Panc1 (cell line): ENCODE measurements at regions not wholly inside any gene's neighbourhood (a gene's known extent, or its start where the extent isn't known, plus 50 kb on each side); places are given as distances from the start of the nearest gene placed in this dataset.

Experiments used
- ATAC-seq: fragments of 200-7000 bp; cut with Tn5 transposase; 2 replicates; pipeline ENCODE4 v1.9.1; 2020; ENCODE audit warnings: mild to moderate bottlenecking, moderate library complexity
- BruUV-seq: library from RNA; stranded (reverse); fragments of 400-500 nt; replicated peaks from 2 replicates; lab custom pipeline; 2021; lab: Mats Ljungman, UMichigan
- CTCF ChIA-PET: fragments of 300-600 bp; sonication (Branson Sonifier 250); formaldehyde crosslinking; loops from one replicate; lab custom pipeline; 2022; ENCODE audit warnings: antibody characterized with exemption; lab: Charles Lee
- POLR2A ChIA-PET: fragments of 300-600 bp; sonication (Branson Sonifier 250); formaldehyde crosslinking; loops from one replicate; lab custom pipeline; 2022; ENCODE audit warnings: antibody characterized with exemption; lab: Charles Lee
- DNase-seq: peaks from one replicate; pipeline ENCODE4 v3.0.0-alpha.2; 2010; ENCODE audit warnings: low read depth, low spot score
- H3K27ac ChIP-seq: 2 replicates; pipeline ENCODE4 v1.5.1; 2011; ENCODE audit warnings: mild to moderate bottlenecking, low read length, inconsistent platforms
- H3K27me3 ChIP-seq: fragments of 200-500 bp; sonication (Bioruptor generic); 2 replicates; pipeline ENCODE4 v1.6.0; 2014; ENCODE audit warnings: low read length, inconsistent platforms; ENCODE audit not compliant: control insufficient read depth, insufficient read depth
- H3K36me3 ChIP-seq: fragments of 200-500 bp; sonication (Bioruptor generic); 2 replicates; pipeline ENCODE4 v1.5.1; 2014; ENCODE audit warnings: inconsistent platforms, mild to moderate bottlenecking, low read length, moderate library complexity; ENCODE audit not compliant: control insufficient read depth, insufficient read depth
- H3K4me1 ChIP-seq: 2 replicates; pipeline ENCODE4 v1.5.1; 2011; ENCODE audit warnings: inconsistent platforms, mild to moderate bottlenecking, low read length, moderate library complexity; ENCODE audit not compliant: control insufficient read depth, insufficient read depth
- H3K4me3 ChIP-seq, 2 experiments: 2 replicates each; pipeline ENCODE4 v1.5.1; 2011 to 2012; ENCODE audit warnings: low read depth in 2 of 2, low read length in 2 of 2, mild to moderate bottlenecking in 2 of 2, inconsistent platforms in 1 of 2, moderate library complexity in 1 of 2
- H3K9me3 ChIP-seq: fragments of 200-500 bp; sonication (Bioruptor generic); 2 replicates; pipeline ENCODE4 v1.5.1; 2014; ENCODE audit warnings: low read depth, mild to moderate bottlenecking, inconsistent platforms, low read length, moderate library complexity; ENCODE audit not compliant: control insufficient read depth, insufficient read depth
- CTCF ChIP-seq: fragments of 450-650 bp; IDR thresholded peaks from 2 replicates; pipeline ENCODE4 v1.5.1; 2017; ENCODE audit warnings: mild to moderate bottlenecking
- POLR2AphosphoS5 ChIP-seq: IDR thresholded peaks from 2 replicates; pipeline ENCODE4 v1.6.1; 2012; ENCODE audit warnings: mild to moderate bottlenecking, low read depth, low read length, moderate library complexity
- REST ChIP-seq, 2 experiments: IDR thresholded peaks; 2 replicates each; pipeline ENCODE4 v1.6.1; 2011 to 2012; ENCODE audit warnings: low read depth in 2 of 2, control low read depth in 1 of 2, low read length in 1 of 2, mild to moderate bottlenecking in 1 of 2, moderate library complexity in 1 of 2; ENCODE audit not compliant: insufficient read depth in 1 of 2
- SIN3A ChIP-seq: IDR thresholded peaks from 2 replicates; pipeline ENCODE4 v1.6.1; 2012; ENCODE audit warnings: low read depth, mild to moderate bottlenecking, low read length, moderate library complexity, borderline replicate concordance; ENCODE audit not compliant: insufficient read depth
- TCF7L2 ChIP-seq: IDR thresholded peaks from 2 replicates; pipeline ENCODE4 v1.6.1; 2011; ENCODE audit warnings: mild to moderate bottlenecking, low read depth, low read length, inconsistent platforms
- in situ Hi-C: cut with HindIII; loops from 2 replicates; pipeline ENCODE4 v1.10.0; 2016; ENCODE audit warnings: low sequenced_read_pairs, low pct_unique_long_range_greater_than_20kb
- intact Hi-C: fragments of 100-400 bp; cut with micrococcal nuclease; formaldehyde crosslinking; loops from one replicate; pipeline ENCODE4 v1.10.0; 2022; ENCODE audit not compliant: unreplicated experiment

GRCh38 chr6:98324446-98324845, 509.9 kb upstream of the POU3F2 start:
- no peaks in the 10 kb centered on the region for H3K36me3 ChIP-seq
- POLR2A ChIA-PET = no interaction called here
- no peaks in the 10 kb centered on the region for H3K4me1 ChIP-seq
- H3K27ac ChIP-seq = no peak overlapping the region
- no peak for DNase-seq
- no TSS peak for BruUV-seq
- in situ Hi-C loops = no loop called here
- no peaks in the 10 kb centered on the region for H3K9me3 ChIP-seq
- no peak overlapping the region for H3K4me3 ChIP-seq
- CTCF ChIA-PET = no interaction called here
- no peaks in the 10 kb centered on the region for H3K27me3 ChIP-seq
- no peak for ATAC-seq
- intact Hi-C loops = no loop called here
- TF ChIP-seq SIN3A (no peak), REST (IDR thresholded peaks at IDR 0.05; ENCODE audit: insufficient read depth in 1 of 2, low read depth in 2 of 2, low read length in 1 of 2) (no peak), TCF7L2 (no peak), POLR2AphosphoS5 (no peak), CTCF (no peak)

- BruUV-seq = no TSS peak
- Histone ChIP-seq H3K9me3 (no peaks in the 10 kb centered on the region), H3K27ac (no peak overlapping the region), H3K36me3 (no peaks in the 10 kb centered on the region), H3K27me3 (no peaks in the 10 kb centered on the region), H3K4me3 (no peak overlapping the region), H3K4me1 (no peaks in the 10 kb centered on the region)
- ATAC-seq = no peak
- no peak for DNase-seq
- CTCF ChIA-PET = no interaction called here
- intact Hi-C loops (no loop called here), in situ Hi-C loops (no loop called here)
- no peak for TF ChIP-seq TCF7L2
- no peak for TF ChIP-seq SIN3A
- no peak for TF ChIP-seq REST (IDR thresholded peaks at IDR 0.05; ENCODE audit: insufficient read depth in 1 of 2, low read depth in 2 of 2, low read length in 1 of 2)
- TF ChIP-seq POLR2AphosphoS5 = no peak
- no peak for TF ChIP-seq CTCF
- POLR2A ChIA-PET = no interaction called here
Observed at GRCh38 chr6:98325366-98325765, 509.0 kb upstream of the POU3F2 start.
